Globus pallidus (tissue), 1 donor: ENCODE measurements at regions not wholly inside any gene's neighbourhood (a gene's known extent, or its start where the extent isn't known, plus 50 kb on each side); places are given as distances from the start of the nearest gene placed in this dataset.

ENCODE experiments used
- DNase-seq: peaks from one replicate; pipeline ENCODE4 v3.0.0-alpha.2; 2015; ENCODE audit warnings: low spot score

GRCh38 chr5:167643631-167644280 lies 647.7 kb upstream of the WWC1 start:
- no peak for DNase-seq

GRCh38 chr5:167644619-167645018 lies 646.8 kb upstream of the WWC1 start:
- DNase-seq = no peak

- DNase-seq = no peak
Observed at GRCh38 chr5:167649471-167649870, 642.0 kb upstream of the WWC1 start.

GRCh38 chr5:167652690-167653089 lies 638.8 kb upstream of the WWC1 start:
- no peak for DNase-seq

GRCh38 chr5:167653645-167654106 lies 637.8 kb upstream of the WWC1 start:
- no peak for DNase-seq

GRCh38 chr5:167657016-167657415 lies 634.4 kb upstream of the WWC1 start:
- no peak for DNase-seq

GRCh38 chr5:167658889-167659288 lies 632.6 kb upstream of the WWC1 start:
- no peak for DNase-seq

- DNase-seq = no peak
Observed at GRCh38 chr5:167661605-167662004, 629.8 kb upstream of the WWC1 start.

GRCh38 chr5:167664222-167664804 lies 627.1 kb upstream of the WWC1 start:
- no peak for DNase-seq

- DNase-seq = no peak
Observed at GRCh38 chr5:167665841-167666375, 625.5 kb upstream of the WWC1 start.

GRCh38 chr5:167671176-167671575 lies 620.3 kb upstream of the WWC1 start:
- DNase-seq = no peak

- no peak for DNase-seq
Observed at GRCh38 chr5:167673942-167674341, 617.5 kb upstream of the WWC1 start.

- DNase-seq = no peak
Observed at GRCh38 chr5:167678481-167678880, 613.0 kb upstream of the WWC1 start.

- no peak for DNase-seq
Observed at GRCh38 chr5:167684251-167684650, 607.2 kb upstream of the WWC1 start.

GRCh38 chr5:167688341-167689130 lies 602.9 kb upstream of the WWC1 start:
- DNase-seq = no peak

- DNase-seq = no peak
Observed at GRCh38 chr5:167694325-167695147, 596.9 kb upstream of the WWC1 start.

- DNase-seq = no peak
Observed at GRCh38 chr5:167696558-167697314, 594.7 kb upstream of the WWC1 start.

GRCh38 chr5:167699432-167699831 lies 592.0 kb upstream of the WWC1 start:
- no peak for DNase-seq

GRCh38 chr5:167701051-167701450 lies 590.4 kb upstream of the WWC1 start:
- no peak for DNase-seq

- DNase-seq = no peak
Observed at GRCh38 chr5:167702014-167702413, 589.4 kb upstream of the WWC1 start.

GRCh38 chr5:167708449-167708848 lies 583.0 kb upstream of the WWC1 start:
- DNase-seq = no peak
